GM12891 (cell line): ENCODE measurements at regions not wholly inside any gene's neighbourhood (a gene's known extent, or its start where the extent isn't known, plus 50 kb on each side); places are given as distances from the start of the nearest gene placed in this dataset.

Experiments
- PAX5 ChIP-seq: IDR thresholded peaks from 2 replicates; pipeline ENCODE4 v1.6.1; 2011; ENCODE audit warnings: low read length, moderate library complexity, mild to moderate bottlenecking; ENCODE audit not compliant: insufficient read depth, severe bottlenecking
- TAF1 ChIP-seq: IDR thresholded peaks from 2 replicates; pipeline ENCODE4 v1.6.1; 2011; ENCODE audit warnings: low read depth, low read length, control low read depth

GRCh38 chr1:22385537-22385936, 66.1 kb upstream of the ZBTB40 start:
- TF ChIP-seq PAX5 (no peak), TAF1 (no peak)
